ENCODE measurements at regions not wholly inside any gene's neighbourhood (a gene's known extent, or its start where the extent isn't known, plus 50 kb on each side); places are given as distances from the start of the nearest gene placed in this dataset.

DNA sequence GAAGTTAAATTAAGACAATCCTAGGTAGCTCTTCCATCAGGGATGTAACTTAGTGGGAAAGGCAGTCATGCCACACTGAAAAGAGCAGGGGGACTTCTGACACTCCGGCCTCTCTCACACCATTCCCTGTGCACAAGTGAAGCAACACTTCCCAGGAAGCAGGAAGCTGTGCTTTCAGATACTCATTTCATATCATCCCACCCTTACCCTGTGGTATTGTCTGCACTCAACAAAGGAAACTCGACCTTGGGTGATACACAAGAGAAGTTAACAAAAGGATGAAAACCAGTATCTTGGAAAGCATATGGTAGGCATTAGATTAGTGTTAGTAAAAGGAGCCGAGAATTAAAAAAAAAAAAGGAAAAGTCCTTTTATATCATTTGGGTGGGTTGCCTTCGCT lies 61.3 kb upstream of the MDM1 start:
- no peak for TF ChIP-seq POLR2A (IDR thresholded peaks at IDR 0.05)
- TF ChIP-seq, protein P1, sequence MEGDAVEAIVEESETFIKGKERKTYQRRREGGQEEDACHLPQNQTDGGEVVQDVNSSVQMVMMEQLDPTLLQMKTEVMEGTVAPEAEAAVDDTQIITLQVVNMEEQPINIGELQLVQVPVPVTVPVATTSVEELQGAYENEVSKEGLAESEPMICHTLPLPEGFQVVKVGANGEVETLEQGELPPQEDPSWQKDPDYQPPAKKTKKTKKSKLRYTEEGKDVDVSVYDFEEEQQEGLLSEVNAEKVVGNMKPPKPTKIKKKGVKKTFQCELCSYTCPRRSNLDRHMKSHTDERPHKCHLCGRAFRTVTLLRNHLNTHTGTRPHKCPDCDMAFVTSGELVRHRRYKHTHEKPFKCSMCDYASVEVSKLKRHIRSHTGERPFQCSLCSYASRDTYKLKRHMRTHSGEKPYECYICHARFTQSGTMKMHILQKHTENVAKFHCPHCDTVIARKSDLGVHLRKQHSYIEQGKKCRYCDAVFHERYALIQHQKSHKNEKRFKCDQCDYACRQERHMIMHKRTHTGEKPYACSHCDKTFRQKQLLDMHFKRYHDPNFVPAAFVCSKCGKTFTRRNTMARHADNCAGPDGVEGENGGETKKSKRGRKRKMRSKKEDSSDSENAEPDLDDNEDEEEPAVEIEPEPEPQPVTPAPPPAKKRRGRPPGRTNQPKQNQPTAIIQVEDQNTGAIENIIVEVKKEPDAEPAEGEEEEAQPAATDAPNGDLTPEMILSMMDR (IDR thresholded peaks at IDR 0.05), result no peak

All from body of pancreas (tissue), 4 donors.